ENCODE measurements at regions not wholly inside any gene's neighbourhood (a gene's known extent, or its start where the extent isn't known, plus 50 kb on each side); places are given as distances from the start of the nearest gene placed in this dataset.

DNA sequence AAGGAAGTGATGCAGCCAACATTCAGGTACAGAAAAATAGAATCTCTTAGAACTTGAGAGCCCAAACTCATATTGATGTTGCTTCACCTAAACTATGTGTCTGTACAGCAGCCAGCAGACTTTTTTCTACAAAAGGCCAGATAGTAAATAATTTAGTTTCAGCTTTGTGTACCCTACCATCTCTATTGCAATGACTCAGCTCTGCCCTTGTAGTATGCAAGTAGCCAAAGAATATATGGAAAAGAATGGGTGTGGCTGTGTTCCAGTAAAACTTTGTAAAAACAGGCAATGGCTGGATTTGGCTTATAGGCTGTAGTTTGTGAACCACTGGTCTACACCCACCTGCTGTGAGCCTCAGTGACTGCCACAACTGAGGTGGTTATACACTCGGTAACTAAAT is 392.5 kb upstream of the RARB start:
- no TSS peak for BruUV-seq (replicated peaks)
- no peak for DNase-seq
- ChIA-PET POLR2A (no interaction called here), CTCF (no interaction called here)
- Mint-ChIP-seq H3K9me3 (ENCODE audit: unreplicated experiment) (no peaks in the 10 kb centered on the region), H3K36me3 (ENCODE audit: insufficient read depth, unreplicated experiment) (no peaks in the 10 kb centered on the region), H3K27me3 (ENCODE audit: insufficient read depth, unreplicated experiment) (no peaks in the 10 kb centered on the region), H3K4me3 (ENCODE audit: unreplicated experiment) (no peak overlapping the region), H3K27ac (ENCODE audit: unreplicated experiment) (no peak overlapping the region), H3K4me1 (ENCODE audit: low read depth, unreplicated experiment) (no peaks in the 10 kb centered on the region)
- H3K36me3 ChIP-seq (ENCODE audit: control insufficient read depth, insufficient read depth, low read length): no peaks in the 10 kb centered on the region
- H3K9me3 ChIP-seq: no peaks in the 10 kb centered on the region
- TF ChIP-seq, protein P1, sequence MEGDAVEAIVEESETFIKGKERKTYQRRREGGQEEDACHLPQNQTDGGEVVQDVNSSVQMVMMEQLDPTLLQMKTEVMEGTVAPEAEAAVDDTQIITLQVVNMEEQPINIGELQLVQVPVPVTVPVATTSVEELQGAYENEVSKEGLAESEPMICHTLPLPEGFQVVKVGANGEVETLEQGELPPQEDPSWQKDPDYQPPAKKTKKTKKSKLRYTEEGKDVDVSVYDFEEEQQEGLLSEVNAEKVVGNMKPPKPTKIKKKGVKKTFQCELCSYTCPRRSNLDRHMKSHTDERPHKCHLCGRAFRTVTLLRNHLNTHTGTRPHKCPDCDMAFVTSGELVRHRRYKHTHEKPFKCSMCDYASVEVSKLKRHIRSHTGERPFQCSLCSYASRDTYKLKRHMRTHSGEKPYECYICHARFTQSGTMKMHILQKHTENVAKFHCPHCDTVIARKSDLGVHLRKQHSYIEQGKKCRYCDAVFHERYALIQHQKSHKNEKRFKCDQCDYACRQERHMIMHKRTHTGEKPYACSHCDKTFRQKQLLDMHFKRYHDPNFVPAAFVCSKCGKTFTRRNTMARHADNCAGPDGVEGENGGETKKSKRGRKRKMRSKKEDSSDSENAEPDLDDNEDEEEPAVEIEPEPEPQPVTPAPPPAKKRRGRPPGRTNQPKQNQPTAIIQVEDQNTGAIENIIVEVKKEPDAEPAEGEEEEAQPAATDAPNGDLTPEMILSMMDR (IDR thresholded peaks at IDR 0.05; ENCODE audit: insufficient read depth in 1 of 2, low read depth in 1 of 2, low read length in 1 of 2, severe bottlenecking in 1 of 2, unreplicated experiment in 1 of 2): no peak
- no peaks in the 10 kb centered on the region for H3K27me3 ChIP-seq (replicated peaks; ENCODE audit: control insufficient read depth, insufficient read depth, low read length)
- H3K4me1 ChIP-seq: no peaks in the 10 kb centered on the region
- intact Hi-C loops (cut with micrococcal nuclease; ENCODE audit: unreplicated experiment): no loop called here
- H3K4me3 ChIP-seq (ENCODE audit: low read depth, low read length): no peak overlapping the region

DNA sequence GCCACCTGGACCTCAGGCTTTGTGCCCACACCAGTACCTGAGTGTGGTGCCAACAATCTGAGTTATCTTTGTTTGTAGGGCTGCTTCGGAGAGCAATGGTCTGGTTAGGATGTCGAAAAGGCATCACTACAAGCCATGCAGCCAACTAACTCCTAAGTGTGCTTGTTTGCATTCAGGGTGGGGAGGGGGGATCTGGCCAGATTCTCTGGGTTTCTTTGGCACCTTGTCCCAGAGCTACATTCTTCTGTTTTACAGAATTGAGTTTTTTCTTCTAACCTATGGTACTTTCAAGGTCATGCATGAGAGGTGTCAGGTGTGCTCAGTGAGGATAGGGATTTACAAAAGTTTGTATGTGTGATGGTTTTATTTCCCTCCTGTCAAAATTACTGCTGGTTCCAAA is 391.4 kb upstream of the RARB start:
- Mint-ChIP-seq H3K9me3 (ENCODE audit: unreplicated experiment) (no peaks in the 10 kb centered on the region), H3K4me1 (ENCODE audit: low read depth, unreplicated experiment) (no peaks in the 10 kb centered on the region), H3K27ac (ENCODE audit: unreplicated experiment) (no peak overlapping the region), H3K4me3 (ENCODE audit: unreplicated experiment) (no peak overlapping the region), H3K36me3 (ENCODE audit: insufficient read depth, unreplicated experiment) (no peaks in the 10 kb centered on the region), H3K27me3 (ENCODE audit: insufficient read depth, unreplicated experiment) (no peaks in the 10 kb centered on the region)
- intact Hi-C loops (cut with micrococcal nuclease; ENCODE audit: unreplicated experiment): no loop called here
- ChIA-PET CTCF (no interaction called here), POLR2A (interaction anchor here (0.6 kb wide), 1 partner anchor 143 kb away, joined by 3 read pairs; no protein-coding TSS in a partner anchor)
- H3K4me1 ChIP-seq: no peaks in the 10 kb centered on the region
- no peaks in the 10 kb centered on the region for H3K36me3 ChIP-seq (ENCODE audit: control insufficient read depth, insufficient read depth, low read length)
- TF ChIP-seq, protein P1 (IDR thresholded peaks at IDR 0.05; ENCODE audit: insufficient read depth in 1 of 2, low read depth in 1 of 2, low read length in 1 of 2, severe bottlenecking in 1 of 2, unreplicated experiment in 1 of 2): no peak
- H3K4me3 ChIP-seq (ENCODE audit: low read depth, low read length): no peak overlapping the region
- BruUV-seq (replicated peaks): no TSS peak
- H3K9me3 ChIP-seq: no peaks in the 10 kb centered on the region
- no peaks in the 10 kb centered on the region for H3K27me3 ChIP-seq (replicated peaks; ENCODE audit: control insufficient read depth, insufficient read depth, low read length)
- DNase-seq: no peak

DNA sequence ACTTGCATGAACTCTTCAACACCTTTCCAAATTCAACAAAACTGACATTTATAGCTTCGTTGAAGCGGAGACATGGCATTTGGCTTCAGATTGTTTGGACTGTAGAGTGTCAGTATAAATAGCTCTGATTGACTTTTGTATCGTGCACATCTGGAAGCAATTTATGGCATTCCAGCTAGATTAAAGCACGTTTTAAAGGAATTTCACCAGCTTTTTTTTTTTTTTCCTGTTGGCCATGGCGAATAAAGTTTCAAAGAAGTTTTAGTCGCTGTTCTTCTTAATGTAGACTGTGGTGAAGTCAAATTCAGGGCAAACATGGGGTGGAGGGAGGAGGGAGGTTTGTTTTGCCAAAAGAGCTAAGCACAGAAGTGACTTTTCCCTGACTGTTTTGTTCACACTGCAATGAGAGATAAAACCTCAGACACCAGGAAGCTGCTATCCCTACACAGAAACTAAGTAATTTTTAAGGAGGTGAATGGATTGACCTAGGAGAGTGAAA is 391.0 kb upstream of the RARB start:
- no peaks in the 10 kb centered on the region for H3K9me3 Mint-ChIP-seq (ENCODE audit: unreplicated experiment)
- H3K36me3 Mint-ChIP-seq (ENCODE audit: insufficient read depth, unreplicated experiment): no peaks in the 10 kb centered on the region
- H3K4me3 Mint-ChIP-seq (ENCODE audit: unreplicated experiment): no peak overlapping the region
- intact Hi-C loops (cut with micrococcal nuclease; ENCODE audit: unreplicated experiment): no loop called here
- no peak for DNase-seq
- H3K27me3 ChIP-seq (replicated peaks; ENCODE audit: control insufficient read depth, insufficient read depth, low read length): no peaks in the 10 kb centered on the region
- H3K36me3 ChIP-seq (ENCODE audit: control insufficient read depth, insufficient read depth, low read length): no peaks in the 10 kb centered on the region
- POLR2A ChIA-PET: interaction anchor here (0.6 kb wide), 1 partner anchor 142 kb away, joined by 3 read pairs; no protein-coding TSS in a partner anchor
- no peaks in the 10 kb centered on the region for H3K4me1 ChIP-seq
- TF ChIP-seq, protein P1 (IDR thresholded peaks at IDR 0.05; ENCODE audit: insufficient read depth in 1 of 2, low read depth in 1 of 2, low read length in 1 of 2, severe bottlenecking in 1 of 2, unreplicated experiment in 1 of 2): no peak
- H3K27me3 Mint-ChIP-seq (ENCODE audit: insufficient read depth, unreplicated experiment): no peaks in the 10 kb centered on the region
- no peak overlapping the region for H3K4me3 ChIP-seq (ENCODE audit: low read depth, low read length)
- H3K27ac Mint-ChIP-seq (ENCODE audit: unreplicated experiment): no peak overlapping the region
- no TSS peak for BruUV-seq (replicated peaks)
- no peaks in the 10 kb centered on the region for H3K4me1 Mint-ChIP-seq (ENCODE audit: low read depth, unreplicated experiment)
- H3K9me3 ChIP-seq: no peaks in the 10 kb centered on the region
- CTCF ChIA-PET: no interaction called here

All from Caco-2 (cell line).